ENCODE measurements at regions not wholly inside any gene's neighbourhood (a gene's known extent, or its start where the extent isn't known, plus 50 kb on each side); places are given as distances from the start of the nearest gene placed in this dataset.
A peak's percentile ranks its signal among the peaks of the same experiment; 100 is the strongest.

- no peak for DNase-seq
- H3K27me3 Mint-ChIP-seq (ENCODE audit: low read depth), result peaks cover 28% of the 10 kb centered on the region
- H3K4me1 Mint-ChIP-seq (ENCODE audit: low read depth), result peaks cover 29% of the 10 kb centered on the region
- peaks cover 0 to 2% of the 10 kb centered on the region in 2 donors for H3K9me3 Mint-ChIP-seq
- no peak overlapping the region for H3K4me3 Mint-ChIP-seq
- peak; percentile 80 to 86 for ATAC-seq (replicated peaks in 1 of 2)
- no peaks in the 10 kb centered on the region for H3K36me3 Mint-ChIP-seq (ENCODE audit: insufficient read depth in 2 of 2)
- H3K27ac Mint-ChIP-seq, result peak overlapping the region; percentile 4
These were observed 183.4 kb downstream of the TNFSF18 start for GRCh38 chr1:172867216-172867818.

- peaks cover 43% of the 10 kb centered on the region for H3K27me3 Mint-ChIP-seq (ENCODE audit: low read depth)
- peak in 1 of 2 donors; percentile 14 for DNase-seq
- H3K9me3 Mint-ChIP-seq, result no peaks in the 10 kb centered on the region
- no peak overlapping the region for H3K27ac Mint-ChIP-seq
- H3K36me3 Mint-ChIP-seq (ENCODE audit: insufficient read depth in 2 of 2), result no peaks in the 10 kb centered on the region
- H3K4me3 Mint-ChIP-seq, result peak overlapping the region in 1 of 2 donors; percentile 39
- peak; percentile 61 to 70 for ATAC-seq (replicated peaks in 1 of 2)
- peaks cover 44% of the 10 kb centered on the region for H3K4me1 Mint-ChIP-seq (ENCODE audit: low read depth)
These were observed 179.7 kb downstream of the TNFSF18 start for GRCh38 chr1:172870901-172871606.

- ATAC-seq (replicated peaks in 1 of 2) (peak; percentile 79 to 87), DNase-seq (peak; percentile 21 to 43)
- no peak overlapping the region for H3K4me3 Mint-ChIP-seq
- H3K27me3 Mint-ChIP-seq (ENCODE audit: low read depth), result peaks cover 60% of the 10 kb centered on the region
- no peak overlapping the region for H3K27ac Mint-ChIP-seq
- peaks cover 36% of the 10 kb centered on the region for H3K4me1 Mint-ChIP-seq (ENCODE audit: low read depth)
- peaks cover 0 to 4% of the 10 kb centered on the region in 2 donors for H3K9me3 Mint-ChIP-seq
- peaks cover 3 to 8% of the 10 kb centered on the region in 2 donors for H3K36me3 Mint-ChIP-seq (ENCODE audit: insufficient read depth in 2 of 2)
These were observed 175.8 kb downstream of the TNFSF18 start for GRCh38 chr1:172874950-172875349.

GRCh38 chr1:172875892-172876291, 174.8 kb downstream of the TNFSF18 start:
- peaks cover 64% of the 10 kb centered on the region for H3K27me3 Mint-ChIP-seq (ENCODE audit: low read depth)
- H3K4me1 Mint-ChIP-seq (ENCODE audit: low read depth), result peaks cover 26% of the 10 kb centered on the region
- no peak overlapping the region for H3K27ac Mint-ChIP-seq

GRCh38 chr1:172882385-172882784, 168.4 kb downstream of the TNFSF18 start:
- peaks cover 0 to 4% of the 10 kb centered on the region in 2 donors for H3K9me3 Mint-ChIP-seq
- H3K4me3 Mint-ChIP-seq, result no peak overlapping the region
- peaks cover 20% of the 10 kb centered on the region for H3K4me1 Mint-ChIP-seq (ENCODE audit: low read depth)
- H3K36me3 Mint-ChIP-seq (ENCODE audit: insufficient read depth in 2 of 2), result peaks cover 3 to 10% of the 10 kb centered on the region in 2 donors
- peaks cover 48% of the 10 kb centered on the region for H3K27me3 Mint-ChIP-seq (ENCODE audit: low read depth)
- no peak overlapping the region for H3K27ac Mint-ChIP-seq
- ATAC-seq (replicated peaks in 1 of 2) (peak; percentile 12 to 26), DNase-seq (no peak)

More at GRCh38 chr1:172875892-172876291, 174.8 kb downstream of the TNFSF18 start:
- H3K36me3 Mint-ChIP-seq (ENCODE audit: insufficient read depth in 2 of 2), result peaks cover 3 to 10% of the 10 kb centered on the region in 2 donors
- H3K4me3 Mint-ChIP-seq, result no peak overlapping the region
- ATAC-seq (replicated peaks in 1 of 2) (peak in 1 of 2 donors; percentile 51), DNase-seq (no peak)
- peaks cover 0 to 4% of the 10 kb centered on the region in 2 donors for H3K9me3 Mint-ChIP-seq

GRCh38 chr1:172882791-172883386, 167.9 kb downstream of the TNFSF18 start:
- Mint-ChIP-seq H3K27me3 (ENCODE audit: low read depth) (peaks cover 48% of the 10 kb centered on the region), H3K36me3 (ENCODE audit: insufficient read depth in 2 of 2) (peaks cover 3 to 10% of the 10 kb centered on the region in 2 donors), H3K4me3 (peak overlapping the region in 1 of 2 donors; percentile 1), H3K9me3 (peaks cover 0 to 4% of the 10 kb centered on the region in 2 donors), H3K27ac (no peak overlapping the region), H3K4me1 (ENCODE audit: low read depth) (peaks cover 20% of the 10 kb centered on the region)
- ATAC-seq (replicated peaks in 1 of 2) (peak; percentile 52), DNase-seq (peak in 1 of 2 donors; percentile 17)

- Mint-ChIP-seq H3K36me3 (ENCODE audit: insufficient read depth in 2 of 2) (peaks cover 3 to 10% of the 10 kb centered on the region in 2 donors), H3K27me3 (ENCODE audit: low read depth) (peaks cover 48% of the 10 kb centered on the region)
These were observed 167.4 kb downstream of the TNFSF18 start for GRCh38 chr1:172883387-172883791.

GRCh38 chr1:172883844-172884243, 166.9 kb downstream of the TNFSF18 start:
- Mint-ChIP-seq H3K4me3 (peak overlapping the region; percentile 23 to 43), H3K9me3 (peaks cover 0 to 4% of the 10 kb centered on the region in 2 donors), H3K27me3 (ENCODE audit: low read depth) (peaks cover 51% of the 10 kb centered on the region), H3K27ac (no peak overlapping the region), H3K4me1 (ENCODE audit: low read depth) (peaks cover 20% of the 10 kb centered on the region), H3K36me3 (ENCODE audit: insufficient read depth in 2 of 2) (peaks cover 3 to 10% of the 10 kb centered on the region in 2 donors)
- peak in 1 of 2 donors; percentile 19 for DNase-seq
- ATAC-seq (replicated peaks in 1 of 2), result peak in 1 of 2 donors; percentile 45

More at GRCh38 chr1:172883387-172883791, 167.4 kb downstream of the TNFSF18 start:
- ATAC-seq (replicated peaks in 1 of 2) (peak; percentile 86 to 87), DNase-seq (peak in 1 of 2 donors; percentile 61)
- peaks cover 0 to 4% of the 10 kb centered on the region in 2 donors for H3K9me3 Mint-ChIP-seq
- H3K4me3 Mint-ChIP-seq, result peak overlapping the region; percentile 23 to 43
- no peak overlapping the region for H3K27ac Mint-ChIP-seq
- H3K4me1 Mint-ChIP-seq (ENCODE audit: low read depth), result peaks cover 20% of the 10 kb centered on the region

GRCh38 chr1:172885411-172885810, 165.3 kb downstream of the TNFSF18 start:
- peaks cover 51% of the 10 kb centered on the region for H3K27me3 Mint-ChIP-seq (ENCODE audit: low read depth)
- H3K9me3 Mint-ChIP-seq, result no peaks in the 10 kb centered on the region
- H3K4me3 Mint-ChIP-seq, result no peak overlapping the region
- peaks cover 3 to 4% of the 10 kb centered on the region in 2 donors for H3K36me3 Mint-ChIP-seq (ENCODE audit: insufficient read depth in 2 of 2)
- ATAC-seq (replicated peaks in 1 of 2) (no peak), DNase-seq (no peak)
- H3K4me1 Mint-ChIP-seq (ENCODE audit: low read depth), result peaks cover 20% of the 10 kb centered on the region
- H3K27ac Mint-ChIP-seq, result no peak overlapping the region

- DNase-seq, result no peak
- H3K9me3 Mint-ChIP-seq, result no peaks in the 10 kb centered on the region
- H3K4me1 Mint-ChIP-seq (ENCODE audit: low read depth), result peaks cover 20% of the 10 kb centered on the region
- H3K36me3 Mint-ChIP-seq (ENCODE audit: insufficient read depth in 2 of 2), result peaks cover 3 to 4% of the 10 kb centered on the region in 2 donors
- no peak for ATAC-seq (replicated peaks in 1 of 2)
- peaks cover 45% of the 10 kb centered on the region for H3K27me3 Mint-ChIP-seq (ENCODE audit: low read depth)
- no peak overlapping the region for H3K27ac Mint-ChIP-seq
- no peak overlapping the region for H3K4me3 Mint-ChIP-seq
These were observed 164.8 kb downstream of the TNFSF18 start for GRCh38 chr1:172885971-172886370.

- no peak for DNase-seq
- Mint-ChIP-seq H3K36me3 (ENCODE audit: insufficient read depth in 2 of 2) (peaks cover 3 to 4% of the 10 kb centered on the region in 2 donors), H3K27me3 (ENCODE audit: low read depth) (peaks cover 40% of the 10 kb centered on the region)
These were observed 163.6 kb downstream of the TNFSF18 start for GRCh38 chr1:172887162-172887561.

GRCh38 chr1:172893146-172893841, 157.4 kb downstream of the TNFSF18 start:
- H3K4me3 Mint-ChIP-seq, result peak overlapping the region in 1 of 2 donors; percentile 20

More at GRCh38 chr1:172887162-172887561, 163.6 kb downstream of the TNFSF18 start:
- ATAC-seq (replicated peaks in 1 of 2), result no peak
- H3K9me3 Mint-ChIP-seq, result no peaks in the 10 kb centered on the region
- H3K27ac Mint-ChIP-seq, result no peak overlapping the region
- H3K4me1 Mint-ChIP-seq (ENCODE audit: low read depth), result peaks cover 20% of the 10 kb centered on the region
- no peak overlapping the region for H3K4me3 Mint-ChIP-seq

More at GRCh38 chr1:172893146-172893841, 157.4 kb downstream of the TNFSF18 start:
- peaks cover 0 to 4% of the 10 kb centered on the region in 2 donors for H3K9me3 Mint-ChIP-seq
- ATAC-seq (replicated peaks in 1 of 2) (peak in 1 of 2 donors; percentile 18), DNase-seq (no peak)
- peaks cover 44% of the 10 kb centered on the region for H3K4me1 Mint-ChIP-seq (ENCODE audit: low read depth)
- peaks cover 50% of the 10 kb centered on the region for H3K27me3 Mint-ChIP-seq (ENCODE audit: low read depth)
- peaks cover 3 to 4% of the 10 kb centered on the region in 2 donors for H3K36me3 Mint-ChIP-seq (ENCODE audit: insufficient read depth in 2 of 2)
- no peak overlapping the region for H3K27ac Mint-ChIP-seq

Data from activated T-cell treated with anti-CD3 and anti-CD28 coated beads, Interleukin-2, amount 50 U/mL, for 72 hours (primary cell).